Fibroblast of pulmonary artery (primary cell): ENCODE measurements at regions not wholly inside any gene's neighbourhood (a gene's known extent, or its start where the extent isn't known, plus 50 kb on each side); places are given as distances from the start of the nearest gene placed in this dataset.

ENCODE experiments used
- DNase-seq: peaks from one replicate; pipeline ENCODE4 v3.0.0-alpha.2; 2010; ENCODE audit warnings: low read depth
- H3K4me3 ChIP-seq: replicated peaks from 2 replicates; pipeline ENCODE4 v1.5.1; 2011; ENCODE audit warnings: low read depth, mild to moderate bottlenecking, control low read depth, low read length, moderate library complexity
- TF ChIP-seq, protein P1 (sequence below): IDR thresholded peaks from 2 replicates; pipeline ENCODE4 v1.5.1; 2011; ENCODE audit warnings: mild to moderate bottlenecking, control low read depth, low read length, inconsistent platforms; ENCODE audit errors: missing control alignments

DNA sequence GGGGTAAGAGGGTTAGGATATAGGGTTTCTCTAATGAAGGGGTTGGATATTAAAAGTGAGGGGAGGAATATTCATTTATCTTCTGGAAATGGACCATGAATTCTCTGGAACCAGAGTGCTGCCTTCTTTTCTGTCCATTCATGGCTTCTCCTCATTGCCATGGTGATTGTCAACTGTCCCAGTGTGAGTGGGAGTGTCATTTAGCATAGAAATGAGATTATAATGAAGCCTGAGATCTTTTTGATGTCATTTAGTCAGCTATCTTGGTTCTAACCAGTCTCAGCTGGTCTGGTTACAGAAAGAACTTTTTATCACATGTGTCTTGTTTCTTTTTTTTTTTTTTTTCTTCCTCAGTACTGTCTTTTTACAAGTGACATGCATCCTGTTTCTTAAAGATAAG is 497.3 kb upstream of the PITX2 start:
- DNase-seq: no peak
- no peak overlapping the region for H3K4me3 ChIP-seq
- TF ChIP-seq, protein P1, sequence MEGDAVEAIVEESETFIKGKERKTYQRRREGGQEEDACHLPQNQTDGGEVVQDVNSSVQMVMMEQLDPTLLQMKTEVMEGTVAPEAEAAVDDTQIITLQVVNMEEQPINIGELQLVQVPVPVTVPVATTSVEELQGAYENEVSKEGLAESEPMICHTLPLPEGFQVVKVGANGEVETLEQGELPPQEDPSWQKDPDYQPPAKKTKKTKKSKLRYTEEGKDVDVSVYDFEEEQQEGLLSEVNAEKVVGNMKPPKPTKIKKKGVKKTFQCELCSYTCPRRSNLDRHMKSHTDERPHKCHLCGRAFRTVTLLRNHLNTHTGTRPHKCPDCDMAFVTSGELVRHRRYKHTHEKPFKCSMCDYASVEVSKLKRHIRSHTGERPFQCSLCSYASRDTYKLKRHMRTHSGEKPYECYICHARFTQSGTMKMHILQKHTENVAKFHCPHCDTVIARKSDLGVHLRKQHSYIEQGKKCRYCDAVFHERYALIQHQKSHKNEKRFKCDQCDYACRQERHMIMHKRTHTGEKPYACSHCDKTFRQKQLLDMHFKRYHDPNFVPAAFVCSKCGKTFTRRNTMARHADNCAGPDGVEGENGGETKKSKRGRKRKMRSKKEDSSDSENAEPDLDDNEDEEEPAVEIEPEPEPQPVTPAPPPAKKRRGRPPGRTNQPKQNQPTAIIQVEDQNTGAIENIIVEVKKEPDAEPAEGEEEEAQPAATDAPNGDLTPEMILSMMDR: no peak

DNA sequence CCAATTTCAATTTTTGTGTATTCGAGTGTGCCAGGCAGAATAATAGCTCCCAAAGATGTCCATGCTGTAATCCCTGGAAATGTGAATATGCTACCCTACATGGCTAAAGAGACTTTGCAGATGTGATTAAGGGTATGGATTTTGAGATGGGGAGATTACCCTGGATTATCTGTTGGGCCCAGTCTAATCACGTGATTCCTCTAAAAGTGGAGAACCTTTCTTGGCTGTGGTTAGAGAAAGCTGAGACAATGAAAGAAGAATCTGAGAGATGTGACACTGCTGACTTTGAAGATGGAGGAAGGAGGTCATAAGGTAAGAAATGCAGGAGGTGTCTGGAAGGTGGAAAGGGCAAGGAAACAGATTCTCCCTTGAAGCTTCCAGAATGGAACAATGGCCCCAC is 503.5 kb upstream of the PITX2 start:
- TF ChIP-seq, protein P1: no peak
- no peak for DNase-seq
- H3K4me3 ChIP-seq: no peak overlapping the region

DNA sequence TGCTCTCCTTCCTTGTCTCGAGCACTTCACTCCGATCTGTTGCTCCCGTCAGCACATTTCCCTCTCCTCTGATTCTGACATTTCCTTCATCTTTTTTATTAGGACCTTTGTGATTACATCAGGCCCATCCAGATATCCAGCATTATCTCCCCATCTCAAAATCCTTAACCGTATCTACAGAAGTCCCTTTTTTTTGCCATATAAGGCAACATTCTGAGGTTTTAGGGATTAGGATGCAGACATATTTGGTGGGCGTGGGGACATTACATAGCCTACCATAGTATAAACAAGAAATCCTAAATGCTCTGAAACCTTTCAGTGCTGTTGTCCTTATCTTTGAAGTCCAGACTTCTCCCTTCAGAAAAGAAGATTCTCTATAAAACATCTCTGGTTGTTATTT is 505.0 kb upstream of the PITX2 start:
- no peak overlapping the region for H3K4me3 ChIP-seq
- TF ChIP-seq, protein P1: no peak
- no peak for DNase-seq

DNA sequence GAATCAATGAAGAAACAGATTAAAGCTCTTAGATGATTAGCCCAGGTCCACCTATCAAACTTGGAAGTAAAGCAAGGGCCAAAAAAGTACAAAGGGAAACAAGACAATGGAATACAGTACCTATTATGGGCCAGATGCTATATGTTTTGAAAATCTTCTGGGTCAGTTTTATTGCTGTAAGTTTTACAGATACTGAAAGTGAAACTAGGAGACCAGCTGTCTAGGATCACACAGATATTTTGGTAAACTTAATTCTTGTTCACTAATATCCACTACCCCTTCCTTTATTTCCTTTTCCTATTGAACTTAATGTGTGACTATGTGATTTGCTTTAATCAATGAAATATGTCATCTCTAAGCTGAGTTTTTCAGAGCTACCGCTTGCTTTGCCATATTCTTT is 505.4 kb upstream of the PITX2 start:
- TF ChIP-seq, protein P1: no peak
- DNase-seq: no peak
- no peak overlapping the region for H3K4me3 ChIP-seq

DNA sequence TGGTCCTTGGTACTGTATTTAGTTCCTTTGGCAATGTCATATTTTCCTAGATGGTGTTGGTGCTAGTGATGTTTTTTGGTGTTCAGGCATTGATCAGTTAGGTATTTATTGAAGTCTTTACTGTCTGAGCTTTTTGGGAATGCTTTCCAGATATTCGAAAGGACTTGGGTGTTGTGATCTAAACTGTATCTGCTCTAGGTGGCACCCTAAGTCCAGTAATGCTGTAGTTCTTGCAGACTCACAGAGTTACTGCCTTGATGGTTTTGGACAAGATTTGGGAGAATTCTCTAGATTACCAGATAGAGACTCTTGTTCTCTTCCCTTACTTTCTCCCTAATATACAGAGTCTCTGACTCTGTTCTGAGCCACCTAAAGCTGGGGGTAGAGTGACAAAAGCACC is 513.6 kb upstream of the PITX2 start:
- H3K4me3 ChIP-seq: no peak overlapping the region
- TF ChIP-seq, protein P1: no peak

DNA sequence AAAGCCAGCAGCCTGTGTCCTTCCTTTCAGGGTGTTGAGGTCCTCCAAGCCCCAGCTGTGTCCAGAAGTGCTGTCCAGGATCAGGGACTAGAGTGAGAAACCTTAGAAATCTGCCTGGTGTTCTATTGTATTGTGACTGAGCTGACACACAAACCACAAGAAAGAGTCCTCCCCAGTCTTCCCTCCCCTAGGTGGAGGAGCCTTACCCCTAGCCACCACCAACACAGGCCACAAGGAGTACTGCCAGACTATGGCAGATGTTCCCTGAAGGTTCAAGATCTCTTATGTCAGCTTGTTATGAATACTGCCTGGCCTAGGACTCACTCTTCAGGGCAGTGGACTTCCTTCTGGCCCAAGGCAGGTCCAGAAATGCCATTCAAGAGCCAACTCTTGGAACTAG is 514.1 kb upstream of the PITX2 start:
- DNase-seq: no peak
- no peak overlapping the region for H3K4me3 ChIP-seq
- TF ChIP-seq, protein P1: no peak

More for the DNA sequence above, 513.6 kb upstream of the PITX2 start:
- DNase-seq: peak; percentile 4

DNA sequence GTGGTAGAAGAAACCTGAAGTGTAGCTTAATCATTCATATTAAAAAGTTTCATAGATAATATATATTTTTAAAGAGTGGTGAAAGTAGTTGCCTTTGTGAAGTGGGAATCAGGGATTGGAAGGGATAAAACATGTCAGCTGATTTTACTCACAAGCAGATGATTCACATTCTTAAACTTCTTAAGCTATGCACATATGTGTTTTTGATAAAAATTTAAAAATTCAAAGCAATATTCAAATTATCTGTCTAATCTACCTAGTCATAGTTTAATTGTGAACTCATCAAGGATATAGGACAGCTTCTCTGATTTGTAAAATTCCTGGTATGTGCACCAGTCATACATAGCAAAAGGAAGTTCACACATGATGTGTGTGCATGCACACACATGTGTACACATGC is 520.6 kb upstream of the PITX2 start:
- TF ChIP-seq, protein P1: no peak
- no peak overlapping the region for H3K4me3 ChIP-seq

More for the DNA sequence above, 520.6 kb upstream of the PITX2 start:
- DNase-seq: no peak
